GM19463 (cell line): ENCODE measurements at regions not wholly inside any gene's neighbourhood (a gene's known extent, or its start where the extent isn't known, plus 50 kb on each side); places are given as distances from the start of the nearest gene placed in this dataset.
"Not testable (repeated sequence)": the region's sequence is repeated elsewhere in the genome, so short reads cannot be mapped to it uniquely, and the experiment has no call there.

Experiments
- ATAC-seq: cut with Tn5 transposase; IDR thresholded peaks from one replicate; pipeline ENCODE4 v1.9.1; 2021; ENCODE audit warnings: mild to moderate bottlenecking, moderate library complexity; ENCODE audit not compliant: unreplicated experiment

- ATAC-seq: no peak
Observed at GRCh38 chr12:96085475-96085874, 50.1 kb upstream of the LTA4H start.

GRCh38 chr12:96086190-96086589 is 50.8 kb upstream of the LTA4H start:
- not testable (repeated sequence) for ATAC-seq

- no peak for ATAC-seq
Observed at GRCh38 chr12:96091833-96092232, 56.4 kb upstream of the LTA4H start.

- ATAC-seq: no peak
Observed at GRCh38 chr12:96093543-96094196, 58.3 kb upstream of the LTA4H start.

DNA sequence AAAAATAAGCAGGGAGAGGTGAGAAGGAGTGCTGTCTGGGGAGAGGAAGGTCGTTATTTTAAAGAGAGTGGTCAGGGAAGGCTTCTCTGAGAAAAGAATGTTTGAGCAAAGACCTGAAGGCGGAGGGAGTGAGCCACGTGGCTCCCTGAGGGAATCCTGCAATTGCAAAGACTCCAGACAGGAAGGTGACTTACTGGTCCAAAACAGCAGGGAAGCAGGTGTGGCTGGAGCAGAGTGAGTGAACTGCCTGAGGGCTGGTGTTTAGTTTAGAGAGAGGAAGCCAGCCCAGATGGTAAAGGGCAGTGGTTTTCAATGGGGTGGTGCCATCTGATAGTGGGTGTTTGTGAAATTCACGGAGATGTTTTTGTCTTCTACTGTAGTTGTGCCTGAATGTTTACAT is 58.8 kb upstream of the LTA4H start:
- ATAC-seq: no peak

GRCh38 chr12:96098631-96099030 is 63.2 kb upstream of the LTA4H start:
- no peak for ATAC-seq

DNA sequence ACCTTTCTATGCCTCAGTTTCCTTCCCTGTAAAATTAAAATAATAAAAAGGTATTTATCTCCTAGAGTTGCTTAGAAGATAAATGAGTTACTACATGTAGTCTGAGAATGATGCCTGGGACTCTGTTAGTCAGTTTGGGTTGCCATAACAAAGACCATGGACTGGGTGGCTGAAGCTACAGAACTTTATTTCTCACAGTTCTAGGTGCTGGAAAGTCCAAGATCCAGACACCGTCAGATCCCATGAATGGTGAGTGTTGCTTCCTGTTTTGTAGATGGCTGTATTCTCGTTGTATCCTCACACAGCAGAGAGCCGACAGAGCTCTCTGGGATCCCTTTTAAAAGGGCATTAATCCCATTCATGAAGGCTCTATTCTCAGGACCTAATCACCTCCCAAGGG is 64.0 kb upstream of the LTA4H start:
- ATAC-seq: no peak

GRCh38 chr12:96099986-96100385 is 64.6 kb upstream of the LTA4H start:
- no peak for ATAC-seq

DNA sequence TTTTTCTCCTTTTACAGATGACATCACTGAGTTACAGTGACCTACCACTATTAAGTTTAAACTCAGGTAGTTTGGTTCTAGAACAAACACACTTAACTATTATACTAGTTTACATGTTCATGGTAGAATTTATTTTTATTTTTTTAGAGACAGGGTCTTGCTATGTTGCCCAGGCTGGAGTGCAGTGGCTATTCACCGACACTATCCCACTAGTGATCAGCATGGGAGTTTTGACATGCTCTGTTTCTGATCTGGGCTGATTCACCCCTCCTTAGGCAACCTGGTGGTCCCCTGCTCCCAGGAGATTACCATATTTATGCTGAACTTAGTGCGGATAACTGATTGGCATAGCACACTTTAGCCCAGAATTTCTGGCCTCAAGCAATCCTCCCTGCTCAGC is 66.4 kb upstream of the LTA4H start:
- ATAC-seq: no peak

DNA sequence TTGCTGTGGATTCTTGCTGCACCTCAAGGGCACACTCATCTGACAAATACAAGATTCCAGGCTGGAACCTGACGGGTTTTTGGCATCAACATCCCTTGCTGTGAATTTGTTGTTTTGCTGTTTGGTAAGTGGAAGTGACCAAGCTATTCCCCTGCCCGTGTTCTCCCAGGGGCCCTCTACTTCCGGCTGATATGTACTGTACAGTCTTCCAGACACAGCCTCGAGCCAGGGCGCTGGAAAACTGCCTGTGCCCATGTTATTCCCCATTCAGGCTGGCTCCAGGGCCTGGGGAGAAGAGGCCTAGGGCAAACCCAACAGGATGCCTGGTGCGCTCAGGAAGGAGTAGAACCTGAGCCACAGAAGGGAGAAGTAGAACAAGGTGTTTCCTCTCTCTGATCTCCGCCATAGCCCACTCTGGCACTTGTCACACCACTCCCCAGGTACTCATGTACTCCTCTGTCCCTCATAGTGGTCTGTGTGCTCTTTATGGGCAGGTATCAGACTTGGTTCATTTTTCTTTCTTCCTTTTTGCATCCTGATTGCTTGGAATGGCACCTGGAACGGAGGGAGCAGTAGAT is 67.8 kb upstream of the LTA4H start:
- ATAC-seq: no peak

DNA sequence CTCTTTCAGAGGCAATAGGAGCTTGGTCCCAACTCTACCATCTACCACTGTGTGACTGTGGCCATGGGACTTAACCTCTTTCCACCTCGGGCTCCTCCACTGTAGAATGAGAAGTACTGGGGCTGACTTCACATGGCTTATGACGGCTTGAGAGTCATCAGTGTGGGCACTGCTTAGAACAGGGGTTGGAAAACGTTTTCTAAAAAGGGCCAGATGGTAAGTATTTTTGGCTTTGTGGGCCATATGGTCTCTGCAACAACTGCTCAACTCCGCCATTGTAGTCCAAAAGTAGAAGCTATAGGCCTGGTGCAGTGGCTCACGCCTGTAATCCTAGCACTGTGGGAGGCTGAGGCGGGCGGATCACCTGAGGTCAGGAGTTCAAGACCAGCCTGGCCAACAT is 69.2 kb upstream of the LTA4H start:
- no peak for ATAC-seq

DNA sequence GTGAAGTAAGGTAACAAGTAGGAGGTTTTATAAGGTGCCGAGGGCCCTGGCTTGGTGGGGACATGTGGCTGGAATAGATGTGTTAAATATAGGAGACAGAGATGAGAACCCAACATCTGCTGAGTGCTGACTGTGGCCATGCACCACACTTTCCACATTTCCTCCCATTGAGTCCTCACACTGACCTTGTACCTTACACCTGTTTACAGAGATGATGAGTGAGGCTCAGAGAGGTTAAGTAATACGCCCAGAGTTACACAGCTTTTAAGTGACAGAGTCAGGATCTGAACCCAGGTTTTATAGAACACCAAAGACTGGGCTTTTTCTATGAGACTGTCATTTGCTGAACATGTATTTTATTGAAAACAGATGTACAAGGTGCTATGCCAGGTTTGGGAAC is 70.8 kb upstream of the LTA4H start:
- no peak for ATAC-seq

DNA sequence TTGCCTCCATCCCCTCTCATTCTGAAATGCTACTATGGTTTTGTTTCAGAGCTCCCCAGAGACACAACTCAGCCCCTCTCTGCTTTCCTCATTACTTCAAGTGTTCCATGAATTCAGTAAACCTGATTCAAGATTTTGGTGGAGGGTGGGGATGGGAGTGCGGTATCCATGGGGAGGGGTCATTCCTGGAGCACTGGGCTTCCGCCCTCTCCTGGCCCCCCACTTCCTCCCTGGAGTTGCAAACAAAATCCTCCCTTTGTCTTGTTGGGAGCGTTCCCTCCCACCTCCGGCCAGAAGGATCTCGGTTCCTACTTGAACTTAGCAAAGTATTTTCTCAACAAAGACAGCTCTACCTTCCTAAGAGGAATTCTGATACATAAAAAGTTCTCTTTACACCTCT is 71.8 kb upstream of the LTA4H start:
- ATAC-seq: no peak

DNA sequence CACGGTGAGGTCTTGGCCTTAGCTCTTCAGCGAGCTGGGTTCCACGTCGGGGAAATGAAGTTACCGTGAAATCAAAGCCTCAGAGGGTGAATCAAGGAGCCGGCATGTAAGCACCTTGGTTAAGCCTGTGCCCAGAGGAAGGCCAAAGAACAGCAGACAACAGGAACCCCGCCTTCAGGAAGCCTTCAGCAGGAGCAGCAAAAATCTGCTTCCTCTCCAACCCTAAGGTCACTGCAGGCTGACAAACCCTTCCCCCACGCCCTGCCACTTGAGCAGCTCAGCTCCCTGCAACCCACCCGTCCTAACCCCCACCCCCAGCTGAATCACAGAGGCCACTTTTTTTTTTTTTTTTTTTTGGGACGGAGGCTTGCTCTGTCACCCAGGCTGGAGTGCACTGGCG is 72.9 kb upstream of the LTA4H start:
- ATAC-seq: no peak

- not testable (repeated sequence) for ATAC-seq
Observed at GRCh38 chr12:96108941-96109340, 73.6 kb upstream of the LTA4H start.

GRCh38 chr12:96112733-96113132 is 77.3 kb upstream of the LTA4H start:
- no peak for ATAC-seq

- ATAC-seq: no peak
Observed at GRCh38 chr12:96117460-96117859, 76.7 kb upstream of the ELK3 start.

DNA sequence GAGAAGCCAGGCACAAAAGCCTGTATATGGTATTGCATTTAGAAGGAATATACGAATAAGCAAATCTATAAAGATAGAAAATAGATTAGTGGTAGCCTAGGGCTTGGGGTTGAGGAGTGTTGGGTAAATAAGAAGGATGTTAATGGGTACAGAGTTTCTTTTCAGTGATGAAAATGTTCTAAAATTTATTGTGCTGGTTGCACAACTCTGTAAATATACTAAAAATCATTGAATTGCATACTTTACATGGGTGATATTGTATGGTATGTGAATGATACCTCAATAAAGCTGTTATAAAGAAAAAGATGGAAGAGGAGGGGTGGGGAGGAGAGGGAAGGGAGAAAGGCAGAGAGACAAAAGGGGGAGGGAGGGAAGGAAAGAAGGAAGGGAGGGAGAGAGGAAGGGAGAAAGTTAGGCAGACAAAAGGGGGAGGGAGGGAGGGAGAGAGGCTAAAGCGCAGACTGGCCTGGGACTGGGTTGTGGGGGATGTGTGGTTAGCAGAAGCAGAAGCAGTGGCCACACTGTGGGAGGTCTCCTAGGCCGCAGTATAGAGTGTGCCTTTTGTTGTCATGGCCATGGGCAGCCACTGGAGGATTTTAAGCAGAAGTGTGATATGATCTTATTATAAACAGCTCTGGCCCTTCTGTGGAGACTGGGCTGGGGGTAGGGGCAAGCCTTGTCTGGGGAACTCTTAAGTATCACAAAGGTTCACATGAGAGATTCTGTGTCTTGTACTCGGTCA is 73.6 kb upstream of the ELK3 start:
- peak; percentile 80 for ATAC-seq

GRCh38 chr12:96121271-96121711 is 72.9 kb upstream of the ELK3 start:
- peak; percentile 62 for ATAC-seq

GRCh38 chr12:96128292-96128691 is 65.9 kb upstream of the ELK3 start:
- not testable (repeated sequence) for ATAC-seq

- ATAC-seq: no peak
Observed at GRCh38 chr12:96130396-96131059, 63.6 kb upstream of the ELK3 start.
